ENCODE measurements at regions not wholly inside any gene's neighbourhood (a gene's known extent, or its start where the extent isn't known, plus 50 kb on each side); places are given as distances from the start of the nearest gene placed in this dataset.

DNA sequence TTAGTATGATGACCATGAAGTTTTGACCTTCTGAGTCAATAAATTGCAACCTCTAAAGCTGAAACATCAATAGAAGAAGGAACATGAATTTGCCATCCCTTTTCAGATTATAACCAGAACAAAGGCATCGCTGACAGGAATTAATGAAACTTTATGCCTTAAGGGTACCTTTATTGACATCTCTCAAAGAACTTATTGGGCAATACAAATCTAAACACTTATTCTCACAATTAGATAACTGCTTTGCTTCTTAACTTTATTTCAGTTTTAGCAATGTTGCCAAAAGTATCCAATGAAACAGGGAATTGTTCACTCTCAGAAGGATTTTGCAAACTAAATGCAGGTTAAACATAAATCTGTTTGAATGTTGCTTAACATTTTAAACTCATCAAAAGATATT is 116.0 kb downstream of the ELAPOR2 start:
- Histone ChIP-seq H3K9ac (ENCODE audit: control insufficient read depth, extremely low read depth, insufficient read depth, low read length) (no peak overlapping the region), H3K9me3 (ENCODE audit: control insufficient read depth, low read depth, low read length) (no peaks in the 10 kb centered on the region), H3K27me3 (ENCODE audit: control insufficient read depth, extremely low read depth, insufficient read depth, low read length) (no peaks in the 10 kb centered on the region), H3K4me2 (ENCODE audit: control insufficient read depth, extremely low read depth, insufficient read depth, low read depth, low read length) (no peak overlapping the region), H3K9me1 (ENCODE audit: control insufficient read depth, extremely low read depth, insufficient read depth, low read length) (no peaks in the 10 kb centered on the region), H3K27ac (ENCODE audit: control insufficient read depth, insufficient read depth, low read length) (no peak overlapping the region), H3K36me3 (ENCODE audit: control insufficient read depth in 2 of 2, extremely low read depth in 1 of 2, insufficient read depth in 2 of 2, low read length in 2 of 2) (no peaks in the 10 kb centered on the region), H3K79me2 (ENCODE audit: control insufficient read depth, insufficient read depth, low read length) (no peaks in the 10 kb centered on the region), H4K20me1 (ENCODE audit: control insufficient read depth, extremely low read depth, insufficient read depth, low read length) (no peaks in the 10 kb centered on the region), H3K4me1 (ENCODE audit: control insufficient read depth, extremely low read depth, insufficient read depth, low read length) (no peaks in the 10 kb centered on the region), H2AFZ (ENCODE audit: control insufficient read depth, low read length) (no peak overlapping the region), H3K4me3 (ENCODE audit: control insufficient read depth in 2 of 3, extremely low read depth in 1 of 3, insufficient read depth in 2 of 3, low read depth in 1 of 3, low read length in 3 of 3) (no peak overlapping the region)
- DNase-seq (ENCODE audit: low read depth, low spot score): no peak
- no peak for TF ChIP-seq CTCF (optimal IDR thresholded peaks at IDR 0.05 in 1 of 3, IDR thresholded peaks at IDR 0.05 in 1 of 3, conservative IDR thresholded peaks at IDR 0.05 in 1 of 3; ENCODE audit: extremely low read depth in 1 of 3, insufficient read depth in 2 of 3, low read length in 3 of 3)
- TF ChIP-seq EZH2 (IDR thresholded peaks at IDR 0.05; ENCODE audit: low read length): no peak
- no peak for FAIRE-seq
- dilution Hi-C loops (cut with MboI; ENCODE audit: extremely low pct_ligation_motif_present, low sequenced_read_pairs): no loop called here

GRCh38 chr7:86942995-86943394 is 116.5 kb downstream of the ELAPOR2 start:
- no peak overlapping the region for H3K27ac ChIP-seq (ENCODE audit: control insufficient read depth, insufficient read depth, low read length)
- no peak for DNase-seq (ENCODE audit: low read depth, low spot score)
- H3K9me3 ChIP-seq (ENCODE audit: control insufficient read depth, low read depth, low read length): no peaks in the 10 kb centered on the region
- FAIRE-seq: no peak
- H3K9ac ChIP-seq (ENCODE audit: control insufficient read depth, extremely low read depth, insufficient read depth, low read length): no peak overlapping the region
- no peak for TF ChIP-seq CTCF (optimal IDR thresholded peaks at IDR 0.05 in 1 of 3, IDR thresholded peaks at IDR 0.05 in 1 of 3, conservative IDR thresholded peaks at IDR 0.05 in 1 of 3; ENCODE audit: extremely low read depth in 1 of 3, insufficient read depth in 2 of 3, low read length in 3 of 3)
- TF ChIP-seq EZH2 (IDR thresholded peaks at IDR 0.05; ENCODE audit: low read length): no peak
- H3K9me1 ChIP-seq (ENCODE audit: control insufficient read depth, extremely low read depth, insufficient read depth, low read length): no peaks in the 10 kb centered on the region
- dilution Hi-C loops (cut with MboI; ENCODE audit: extremely low pct_ligation_motif_present, low sequenced_read_pairs): no loop called here
- no peak overlapping the region for H3K4me3 ChIP-seq (ENCODE audit: control insufficient read depth in 2 of 3, extremely low read depth in 1 of 3, insufficient read depth in 2 of 3, low read depth in 1 of 3, low read length in 3 of 3)
- H3K4me1 ChIP-seq (ENCODE audit: control insufficient read depth, extremely low read depth, insufficient read depth, low read length): no peaks in the 10 kb centered on the region
- H3K79me2 ChIP-seq (ENCODE audit: control insufficient read depth, insufficient read depth, low read length): no peaks in the 10 kb centered on the region
- no peak overlapping the region for H3K4me2 ChIP-seq (ENCODE audit: control insufficient read depth, extremely low read depth, insufficient read depth, low read depth, low read length)
- no peak overlapping the region for H2AFZ ChIP-seq (ENCODE audit: control insufficient read depth, low read length)
- H3K27me3 ChIP-seq (ENCODE audit: control insufficient read depth, extremely low read depth, insufficient read depth, low read length): no peaks in the 10 kb centered on the region
- H4K20me1 ChIP-seq (ENCODE audit: control insufficient read depth, extremely low read depth, insufficient read depth, low read length): no peaks in the 10 kb centered on the region
- no peaks in the 10 kb centered on the region for H3K36me3 ChIP-seq (ENCODE audit: control insufficient read depth in 2 of 2, extremely low read depth in 1 of 2, insufficient read depth in 2 of 2, low read length in 2 of 2)
